ENCODE measurements at regions not wholly inside any gene's neighbourhood (a gene's known extent, or its start where the extent isn't known, plus 50 kb on each side); places are given as distances from the start of the nearest gene placed in this dataset.

DNA sequence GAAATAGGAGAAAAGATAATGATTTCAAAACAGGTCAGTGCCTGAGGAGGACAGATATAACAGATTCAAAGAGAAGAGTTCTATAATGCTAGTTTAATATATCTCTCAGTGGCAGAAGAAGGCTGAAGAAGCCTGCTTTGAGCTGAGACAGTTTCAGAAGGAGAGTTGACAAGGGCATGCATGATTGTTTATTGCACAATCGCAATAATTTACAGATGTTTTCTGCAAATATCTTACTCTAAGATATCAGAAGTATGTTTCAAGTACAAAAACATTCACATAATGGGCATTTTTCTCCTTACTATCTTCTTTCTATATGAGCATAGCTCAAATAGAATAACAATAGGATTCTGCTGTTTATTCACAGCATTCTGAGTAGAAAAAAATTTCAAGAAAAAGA is 557.7 kb upstream of the NRSN1 start:
- TF ChIP-seq CEBPB (IDR thresholded peaks at IDR 0.05; ENCODE audit: low read depth, low read length) (peak; percentile 67), MXI1 (IDR thresholded peaks at IDR 0.05; ENCODE audit: borderline replicate concordance, low read depth, low read length) (no peak)

More for the DNA sequence above, 557.7 kb upstream of the NRSN1 start:
- Histone ChIP-seq H3K4me2 (ENCODE audit: low read depth, low read length) (no peak overlapping the region), H3K27me3 (ENCODE audit: control insufficient read depth, insufficient read depth, low read length) (no peaks in the 10 kb centered on the region), H4K20me1 (ENCODE audit: insufficient read depth, low read length) (no peaks in the 10 kb centered on the region), H3K36me3 (ENCODE audit: control insufficient read depth, insufficient read depth, low read length) (no peaks in the 10 kb centered on the region), H3K9me3 (ENCODE audit: control insufficient read depth, insufficient read depth, low read length) (no peaks in the 10 kb centered on the region), H3K4ac (ENCODE audit: low read depth, low read length) (no peak overlapping the region), H3K4me3 (ENCODE audit: insufficient read depth, low read depth, low read length) (no peak overlapping the region), H3K56ac (ENCODE audit: extremely low read depth, insufficient read depth, low read length) (no peak overlapping the region), H3K9ac (ENCODE audit: low read depth, low read length) (no peak overlapping the region), H4K5ac (ENCODE audit: low read depth, low read length) (no peak overlapping the region), H2BK5ac (ENCODE audit: low read depth, low read length, poor library complexity, severe bottlenecking) (no peak overlapping the region), H2AFZ (replicated peaks; ENCODE audit: low read length, poor library complexity) (no peak overlapping the region), H2BK15ac (ENCODE audit: low read depth, low read length) (no peak overlapping the region), H2AK5ac (ENCODE audit: low read depth, low read length) (no peak overlapping the region), H3K79me1 (ENCODE audit: low read depth in 1 of 2, low read length in 2 of 2) (no peaks in the 10 kb centered on the region), H2AK9ac (replicated peaks; ENCODE audit: low read depth, low read length, poor library complexity) (no peak overlapping the region), H3K9me1 (ENCODE audit: insufficient read depth, low read length) (no peaks in the 10 kb centered on the region), H3K4me1 (ENCODE audit: control insufficient read depth, insufficient read depth, low read length) (no peaks in the 10 kb centered on the region), H2BK120ac (ENCODE audit: low read depth, low read length) (no peak overlapping the region), H3K27ac (ENCODE audit: insufficient read depth, low read length) (no peak overlapping the region), H2BK20ac (ENCODE audit: low read depth, low read length) (no peak overlapping the region), H3K14ac (replicated peaks; ENCODE audit: low read depth, low read length) (no peak overlapping the region), H4K91ac (ENCODE audit: insufficient read depth, low read depth, low read length) (no peak overlapping the region), H3K23ac (ENCODE audit: low read depth, low read length) (no peak overlapping the region), H3K18ac (ENCODE audit: low read depth, low read length) (no peak overlapping the region), H4K8ac (ENCODE audit: low read depth in 2 of 2, low read length in 2 of 2) (no peak overlapping the region)
- ChIA-PET POLR2A (ENCODE audit: unreplicated experiment) (no interaction called here), CTCF (no interaction called here)
- WGBS, 2 experiments (ENCODE audit: extremely low coverage in 2 of 2, insufficient read length in 1 of 2) = no CpG with 5 or more reads among the region's 1 CpG
- DNase-seq (no peak), ATAC-seq (ENCODE audit: low read depth) (no peak)
- BruUV-seq (replicated peaks) = no TSS peak
- intact Hi-C loops (cut with micrococcal nuclease) (no loop called here), in situ Hi-C loops (cut with MboI; ENCODE audit: low sequenced_read_pairs) (no loop called here), dilution Hi-C loops (cut with HindIII; ENCODE audit: low sequenced_read_pairs, unreplicated experiment) (no loop called here)
